Activated CD4-positive, alpha-beta T cell treated with anti-CD3 and anti-CD28 coated beads, Interleukin-2, amount 50 U/mL, for 16 hours (primary cell): ENCODE measurements at regions not wholly inside any gene's neighbourhood (a gene's known extent, or its start where the extent isn't known, plus 50 kb on each side); places are given as distances from the start of the nearest gene placed in this dataset.

ENCODE experiments used
- DNase-seq: peaks from one replicate; pipeline ENCODE4 v3.0.0-alpha.2; 2020

DNA sequence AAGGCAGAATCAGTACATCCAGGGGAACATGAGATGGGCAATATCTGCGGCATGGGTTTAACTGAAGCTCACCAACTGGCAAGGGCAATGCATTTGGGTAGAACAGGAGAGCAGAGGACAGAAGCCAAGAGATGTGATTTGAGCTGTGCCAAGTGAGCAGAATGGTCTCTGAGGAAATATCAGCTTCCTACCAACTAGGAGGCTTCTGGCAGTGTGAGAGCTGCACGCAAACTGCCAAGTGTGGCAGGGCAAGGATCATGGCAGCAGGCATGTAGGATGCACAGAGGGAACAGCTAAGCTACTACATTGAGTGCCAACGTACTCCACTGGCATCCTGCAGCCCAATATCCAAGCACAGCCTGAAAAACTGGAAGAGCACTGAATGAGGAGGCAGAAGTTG, 1036.5 kb downstream of the TUSC7 start:
- DNase-seq = no peak

DNA sequence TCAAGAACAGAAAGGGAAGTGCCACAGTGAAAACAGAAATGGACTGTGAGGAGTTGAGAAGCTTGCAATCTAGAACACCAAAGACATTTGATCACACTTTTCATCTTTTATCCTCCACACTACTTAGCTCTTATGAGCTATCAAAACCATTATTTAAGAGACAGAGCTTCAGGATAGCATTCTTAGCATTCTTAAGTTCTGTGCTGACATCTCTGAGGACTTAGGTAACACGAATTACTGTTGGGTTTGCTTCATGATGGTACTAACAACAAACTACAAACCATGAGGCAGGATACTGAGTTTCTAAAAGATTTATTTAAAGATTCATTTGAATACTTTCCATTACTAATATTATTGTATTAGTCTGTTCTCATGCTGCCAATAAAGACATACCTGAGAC, 1038.6 kb downstream of the TUSC7 start:
- DNase-seq = no peak

DNA sequence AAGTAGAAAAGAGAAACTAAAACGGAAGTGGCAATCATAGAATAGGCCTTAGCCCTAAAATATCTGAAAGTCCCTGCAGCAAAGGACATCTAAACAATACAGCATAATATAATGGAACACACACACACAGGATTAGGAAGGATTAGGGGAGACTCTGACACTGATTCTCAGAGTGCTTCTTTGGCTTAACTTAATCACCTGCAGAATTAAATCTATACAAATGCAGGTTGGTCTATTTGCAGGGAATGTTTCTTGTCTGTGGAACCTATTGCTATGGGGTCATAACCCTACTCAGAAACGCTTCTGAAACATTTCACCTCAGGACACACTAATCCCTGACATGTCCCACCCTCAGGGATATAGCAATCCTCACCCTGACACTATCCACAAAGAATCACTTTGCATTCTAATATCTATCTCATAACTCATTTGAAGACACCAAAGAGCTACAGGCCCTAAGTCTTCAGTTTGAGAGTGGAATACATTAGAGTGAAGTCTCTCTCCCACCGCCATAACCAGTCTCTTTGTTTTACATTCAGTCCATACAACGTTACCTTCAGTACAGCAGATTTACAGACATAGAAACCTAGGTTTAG, 1041.2 kb downstream of the TUSC7 start:
- DNase-seq = no peak

DNA sequence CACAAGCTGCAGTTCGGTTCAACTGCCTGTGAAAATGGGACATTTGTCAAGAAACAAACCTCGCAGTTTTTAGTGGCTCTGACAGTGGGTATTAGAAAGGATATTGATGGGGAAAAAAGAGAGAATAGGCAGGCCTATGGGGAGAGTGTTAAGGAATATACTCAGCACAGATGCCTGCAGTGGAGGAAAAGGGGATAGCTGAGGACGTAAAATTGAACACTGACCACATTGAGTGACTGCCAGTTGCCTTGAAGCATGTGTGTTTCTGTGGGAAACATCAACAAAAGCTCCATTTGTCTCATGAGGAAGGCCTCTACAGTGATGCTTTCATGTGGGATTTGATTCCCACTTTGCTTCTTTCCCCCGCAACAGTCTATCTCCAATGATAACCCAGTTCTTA, 1042.1 kb downstream of the TUSC7 start:
- no peak for DNase-seq

DNA sequence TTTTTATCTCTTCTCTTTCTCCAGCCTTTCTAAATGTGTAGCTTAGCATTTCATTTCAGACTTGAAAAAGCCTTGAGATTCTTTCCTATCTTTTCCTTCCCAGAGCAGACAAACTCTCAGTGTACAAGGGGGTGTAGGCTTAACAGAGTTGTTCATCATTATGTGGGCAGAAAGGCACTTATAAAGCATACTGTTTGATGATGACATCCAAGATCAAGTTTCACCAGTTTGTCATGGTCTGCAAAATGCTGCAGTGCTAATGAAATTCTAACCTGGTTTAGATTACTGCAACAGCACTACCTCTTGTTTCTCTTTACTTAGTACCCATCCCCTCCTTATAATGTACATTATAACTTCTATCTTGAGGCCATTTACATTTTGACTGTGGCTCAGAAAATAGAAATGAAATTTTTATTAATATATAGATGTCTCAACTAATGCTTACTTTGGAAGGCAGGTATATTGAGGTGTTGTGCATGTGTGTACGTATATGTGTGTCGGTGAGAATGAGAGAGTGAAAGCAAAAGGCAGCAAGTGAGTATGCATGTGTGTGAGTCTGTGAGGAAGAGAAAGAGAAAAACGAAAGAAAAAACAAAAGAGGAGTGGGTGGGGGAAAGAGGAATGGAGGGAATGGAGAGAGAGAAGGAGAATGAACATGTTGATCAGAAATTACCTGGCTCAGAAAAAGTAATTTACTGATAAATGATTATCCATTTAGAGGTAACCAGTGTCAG, 1043.6 kb downstream of the TUSC7 start:
- no peak for DNase-seq

DNA sequence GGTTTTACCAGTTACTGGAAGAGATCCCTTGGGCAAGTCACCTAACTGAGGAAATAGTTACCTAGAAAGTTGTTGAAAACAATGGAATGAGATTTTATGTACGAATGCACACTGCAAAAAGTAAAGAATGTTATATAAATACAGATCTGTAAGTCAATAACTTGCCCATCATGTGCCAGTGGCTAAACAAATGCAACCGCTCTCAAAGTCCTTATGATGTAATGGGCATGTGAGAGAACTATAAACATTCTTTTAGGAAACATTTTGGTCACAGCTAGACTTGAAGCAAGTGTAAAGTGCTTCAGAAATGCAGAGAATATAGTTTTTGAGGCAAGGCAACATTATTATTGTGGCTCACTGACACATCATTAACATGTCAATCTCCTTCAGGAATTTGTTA, 1044.5 kb downstream of the TUSC7 start:
- DNase-seq = no peak

DNA sequence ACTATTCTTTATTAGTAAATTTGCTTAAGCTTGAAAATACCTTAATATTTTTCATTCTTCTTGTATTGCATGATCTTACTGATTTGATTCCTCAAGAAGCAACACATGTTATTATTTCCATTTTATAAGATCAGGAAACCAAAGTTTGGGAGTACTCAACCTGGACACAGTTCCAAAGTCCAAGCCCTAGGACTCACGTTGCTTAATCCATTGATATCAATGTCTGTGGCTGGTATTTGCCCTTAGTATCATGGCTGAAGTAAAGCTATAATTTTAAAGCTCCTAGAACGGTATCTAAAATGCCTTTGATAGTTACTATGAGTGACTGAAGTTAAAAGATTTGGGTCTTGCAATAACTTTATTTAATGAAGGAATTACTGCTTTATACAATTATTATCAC, 1045.3 kb downstream of the TUSC7 start:
- DNase-seq = no peak

DNA sequence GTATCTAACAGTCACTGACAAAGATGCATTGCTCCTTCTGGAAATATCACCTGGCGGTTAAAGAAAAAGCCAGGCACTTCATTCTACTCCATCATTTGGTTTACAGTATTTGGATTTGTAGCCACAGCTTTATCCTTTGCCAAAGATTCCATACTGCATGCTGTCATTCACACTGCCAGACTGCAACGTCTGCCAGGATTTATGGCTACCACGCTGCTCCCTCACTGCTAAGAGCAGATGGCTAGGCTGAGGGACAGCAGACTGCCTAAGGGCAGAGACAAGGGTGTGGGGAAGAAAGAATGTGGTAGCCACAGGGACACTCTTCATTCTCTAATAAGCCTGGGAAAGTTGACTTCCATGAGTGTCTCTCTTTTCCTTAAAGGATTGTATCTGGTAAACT, 1047.0 kb downstream of the TUSC7 start:
- DNase-seq = no peak

DNA sequence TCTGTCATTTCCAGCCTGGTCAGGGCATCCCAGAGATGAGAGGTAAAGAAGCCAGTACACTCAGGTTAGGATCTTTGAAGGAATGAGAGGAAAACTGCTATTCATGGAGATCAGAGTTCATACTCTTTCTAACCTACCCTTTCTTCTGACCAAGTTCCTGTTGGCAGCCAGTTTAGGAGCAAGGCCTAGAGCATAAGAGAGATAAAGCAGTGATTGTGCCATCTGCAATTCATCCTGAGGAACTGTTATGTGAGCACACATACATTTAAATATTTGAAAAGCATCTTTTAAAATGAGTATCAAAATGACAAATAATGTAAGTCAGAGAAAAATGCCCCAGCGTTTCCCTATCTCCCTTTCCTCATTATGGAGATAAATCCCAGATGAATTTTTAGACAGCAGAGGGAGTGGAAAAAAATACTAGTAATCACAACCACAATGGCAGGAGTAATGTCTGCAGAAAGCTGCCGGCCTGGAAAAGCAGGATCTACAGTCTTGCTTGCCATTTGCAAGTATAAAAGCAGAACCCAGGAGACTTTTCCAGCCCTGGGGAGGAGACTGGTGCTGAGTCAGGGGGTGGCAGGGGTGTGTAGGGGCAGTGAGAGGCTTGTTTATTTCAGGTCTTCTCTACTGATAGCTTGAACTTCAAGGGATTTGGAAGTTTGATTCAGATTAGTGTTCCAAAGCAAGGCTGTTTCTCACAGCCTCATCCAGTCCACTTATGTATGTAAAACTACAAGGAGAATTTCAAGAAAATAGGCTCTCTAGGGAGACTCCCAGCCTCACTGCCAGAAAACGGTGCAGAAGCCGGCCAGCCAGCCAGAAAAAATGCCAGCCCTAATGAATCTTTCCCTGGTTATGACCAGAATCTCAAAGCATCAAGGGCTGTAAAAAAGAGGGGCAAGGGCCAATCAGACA, 1052.4 kb downstream of the TUSC7 start:
- no peak for DNase-seq

DNA sequence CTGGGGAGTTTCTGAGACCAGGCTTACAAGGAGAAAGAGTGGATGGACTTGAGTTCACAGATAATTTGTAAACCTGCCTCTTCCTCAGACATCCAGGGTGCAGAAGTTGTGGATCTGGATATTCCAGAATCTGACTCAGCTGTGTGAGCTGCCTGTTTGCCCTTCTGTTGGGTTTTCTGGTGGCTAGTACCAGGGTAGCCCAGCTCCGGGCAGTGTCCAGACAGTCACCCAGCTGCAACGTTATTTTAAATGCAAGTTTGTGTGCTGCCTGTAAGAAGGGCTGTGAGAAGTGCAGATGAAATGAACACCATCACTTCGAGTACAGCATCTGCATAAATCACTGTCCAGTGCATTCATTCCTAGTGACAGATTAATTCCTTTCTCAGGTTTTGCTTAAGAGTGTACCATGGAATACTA, 1053.0 kb downstream of the TUSC7 start:
- DNase-seq = no peak

DNA sequence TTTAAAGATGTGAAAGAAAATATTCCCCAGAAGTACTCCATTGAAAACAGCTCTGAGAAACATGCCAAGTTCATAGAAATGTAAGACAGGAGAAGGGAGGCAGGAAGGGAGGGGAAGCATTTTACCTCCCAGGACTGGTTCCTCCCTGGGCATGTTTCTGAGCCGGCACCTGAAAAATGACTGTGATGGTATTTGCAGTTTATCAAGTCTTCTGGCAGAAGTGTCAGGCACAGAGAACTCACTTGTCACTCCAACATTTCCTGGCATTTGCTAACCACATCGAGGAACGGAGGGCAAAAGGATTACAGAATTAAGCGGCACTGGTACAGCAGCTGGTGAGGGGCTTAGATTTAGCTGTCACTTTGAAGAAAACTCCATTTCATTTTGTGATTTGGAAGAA, 1054.0 kb downstream of the TUSC7 start:
- no peak for DNase-seq

DNA sequence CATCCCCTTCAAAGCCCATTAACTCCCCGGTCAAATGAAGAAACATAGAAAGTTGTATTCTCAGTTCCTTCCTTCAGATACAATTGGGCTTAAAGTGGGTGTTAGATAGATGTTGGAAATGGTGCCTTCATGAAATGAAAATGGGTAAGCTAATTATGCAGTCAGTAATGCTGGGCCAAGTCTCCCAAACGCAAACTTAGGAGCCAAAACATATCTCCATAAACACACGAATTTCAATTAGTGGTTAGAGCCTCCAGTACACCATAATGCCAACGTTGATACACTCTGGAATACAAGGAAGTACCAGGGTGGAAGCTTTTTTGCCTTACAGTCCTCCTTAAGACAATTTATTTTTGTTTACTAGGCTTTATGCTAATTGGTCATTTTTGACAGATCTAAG, 1059.0 kb downstream of the TUSC7 start:
- no peak for DNase-seq

DNA sequence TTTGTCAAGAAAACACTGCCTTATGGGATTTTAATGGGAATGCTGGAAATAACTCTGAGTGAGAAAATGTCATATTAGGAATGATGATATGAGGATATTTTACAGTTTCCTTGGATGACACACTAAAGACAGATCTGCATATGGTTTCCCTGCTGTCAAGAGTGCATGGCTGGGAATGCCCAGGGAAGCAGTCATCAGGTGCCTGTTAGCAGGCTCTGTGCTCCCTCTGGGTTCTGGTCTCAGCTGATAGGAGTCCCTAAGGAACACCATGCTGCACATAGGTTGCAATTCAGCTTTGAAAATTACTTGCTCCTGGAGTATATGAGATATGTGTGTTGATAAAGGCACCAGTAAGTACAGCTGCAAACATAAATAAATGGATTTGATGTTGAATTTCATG, 1064.6 kb downstream of the TUSC7 start:
- DNase-seq = no peak

DNA sequence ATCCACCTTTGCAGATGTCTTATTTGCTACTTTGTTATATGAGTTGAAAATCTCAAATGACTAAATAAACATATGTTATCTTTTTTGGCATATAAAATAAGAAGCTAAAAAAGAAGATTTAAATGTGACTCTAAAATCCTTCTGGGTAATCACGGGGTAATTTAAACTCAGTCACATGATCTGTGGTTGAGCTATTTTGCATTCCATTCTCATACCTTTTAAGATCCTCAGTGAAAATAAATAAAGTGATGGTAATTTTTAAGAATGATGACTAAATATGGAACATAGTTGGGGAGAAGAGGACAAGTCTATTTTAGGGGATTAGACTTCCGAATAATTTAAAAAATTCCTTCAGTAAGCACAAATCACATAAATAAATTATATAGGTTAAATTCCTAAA, 1076.8 kb downstream of the TUSC7 start:
- no peak for DNase-seq

DNA sequence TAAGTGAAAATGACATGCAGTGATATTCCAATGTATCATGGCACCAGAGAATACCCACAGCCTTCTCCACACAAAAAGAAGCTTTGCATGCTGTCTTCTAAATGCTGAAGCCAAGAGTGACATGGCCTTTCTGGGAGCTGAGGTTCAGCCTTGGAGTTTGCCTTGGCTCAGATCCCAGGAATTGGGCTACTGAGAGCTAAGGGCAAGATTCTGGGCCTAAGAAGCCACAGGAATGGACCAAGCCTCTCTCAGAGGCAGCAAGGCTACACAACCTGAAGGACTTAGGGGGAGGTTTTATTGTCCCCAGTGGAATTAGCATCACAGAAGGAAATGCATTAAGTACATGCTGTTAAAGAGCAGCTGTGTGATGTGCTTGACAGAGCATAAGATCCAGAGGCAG, 1078.5 kb downstream of the TUSC7 start:
- no peak for DNase-seq

DNA sequence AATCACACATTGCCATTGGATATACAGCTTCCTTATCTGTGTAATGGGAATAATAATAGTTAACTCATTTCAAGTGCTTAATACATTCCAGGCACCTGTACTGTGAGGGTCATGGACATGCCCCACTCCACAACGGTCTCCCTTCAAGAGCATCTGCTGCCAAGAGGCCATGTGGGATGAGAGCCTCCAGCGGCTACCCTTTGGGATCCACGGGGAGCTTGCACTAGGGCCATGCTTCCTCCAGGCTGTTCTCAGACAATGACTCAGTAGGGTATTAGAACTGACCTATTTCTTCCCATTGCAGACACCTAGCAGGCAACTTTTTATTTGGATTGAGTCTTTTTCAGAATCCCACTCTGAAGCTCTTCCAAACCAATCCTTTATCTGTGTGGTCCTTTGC, 1078.9 kb downstream of the TUSC7 start:
- no peak for DNase-seq

DNA sequence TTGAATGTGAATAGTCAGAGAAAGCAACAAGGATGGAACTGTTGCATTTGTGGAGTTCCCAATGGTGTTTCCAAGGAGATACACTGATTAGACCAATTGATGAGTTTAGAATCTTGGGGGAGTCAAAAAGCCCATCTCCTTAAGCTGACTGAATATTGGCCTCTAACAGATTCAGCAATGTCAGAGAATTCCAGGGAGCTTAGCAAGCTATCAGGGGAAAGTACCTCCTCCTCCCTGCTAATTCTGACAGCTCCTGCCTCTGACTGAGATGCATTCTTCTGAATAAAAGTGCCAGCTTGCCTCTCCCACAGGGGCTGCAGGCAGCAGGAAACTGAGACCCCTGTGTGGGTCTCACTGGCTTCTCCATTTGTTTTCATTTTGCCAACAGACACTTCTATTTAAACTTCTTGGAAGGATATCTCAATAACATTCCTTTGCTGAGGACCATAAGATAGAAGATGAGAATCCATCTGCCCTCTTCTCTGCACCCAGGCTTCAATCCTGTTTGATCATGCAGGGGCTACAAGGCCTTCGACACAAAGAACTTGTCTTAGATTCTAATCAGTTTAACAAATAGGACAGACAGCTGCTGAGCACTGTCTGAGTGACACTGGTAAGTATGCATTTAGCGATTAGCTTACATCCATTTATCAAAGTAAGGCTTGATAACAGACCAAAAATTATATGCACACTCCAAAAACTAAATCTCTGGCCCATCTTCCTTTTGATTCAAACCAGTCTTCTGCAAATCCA, 1080.8 kb downstream of the TUSC7 start:
- DNase-seq = no peak

DNA sequence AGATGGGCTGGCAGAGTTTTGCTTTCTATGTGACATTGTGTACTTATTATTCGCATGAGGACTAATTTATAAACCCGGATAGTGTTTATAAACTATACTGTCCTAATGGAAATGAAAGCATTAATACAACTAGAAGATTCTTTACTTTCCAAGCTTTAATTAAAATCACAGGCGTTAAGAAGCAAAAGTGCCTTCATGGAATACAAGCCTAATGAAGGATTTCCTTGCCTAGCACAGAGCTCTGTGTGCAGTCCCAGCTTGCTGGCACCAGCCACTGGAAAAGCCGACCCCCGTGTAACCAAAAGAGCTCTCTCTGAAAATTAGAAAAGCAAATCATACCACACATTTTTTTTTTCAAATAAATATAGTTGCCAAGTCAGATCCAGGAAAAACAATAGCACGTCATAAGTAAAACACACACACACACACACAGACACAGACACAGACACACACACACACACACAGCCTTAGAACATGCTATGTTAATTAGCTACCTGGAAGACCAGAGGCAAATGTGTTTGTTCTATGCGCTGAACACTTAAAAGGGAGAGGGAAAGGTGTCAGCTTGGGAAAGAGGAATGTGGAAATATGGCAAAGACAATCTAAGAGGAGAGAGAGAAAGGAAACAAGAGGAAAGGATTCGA, 1084.2 kb downstream of the TUSC7 start:
- DNase-seq = no peak

DNA sequence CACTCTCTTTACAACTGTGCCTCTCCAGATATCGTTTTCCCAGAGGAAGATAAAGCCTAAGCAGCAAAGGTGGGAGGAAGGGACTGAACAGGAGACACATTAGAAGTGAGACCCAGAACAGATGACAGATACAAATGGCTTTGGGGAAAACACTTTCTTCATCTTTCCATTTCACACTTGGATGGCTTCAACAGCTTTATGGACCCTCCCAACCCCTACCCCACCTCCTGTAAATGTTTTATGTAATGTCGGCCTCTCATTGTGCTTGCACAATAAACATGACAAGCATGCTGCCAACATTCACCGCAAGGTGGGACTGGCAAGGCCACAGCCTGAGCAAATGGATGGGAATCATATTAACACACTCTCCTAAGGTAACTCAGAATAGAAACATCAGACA, 1088.6 kb downstream of the TUSC7 start:
- no peak for DNase-seq

DNA sequence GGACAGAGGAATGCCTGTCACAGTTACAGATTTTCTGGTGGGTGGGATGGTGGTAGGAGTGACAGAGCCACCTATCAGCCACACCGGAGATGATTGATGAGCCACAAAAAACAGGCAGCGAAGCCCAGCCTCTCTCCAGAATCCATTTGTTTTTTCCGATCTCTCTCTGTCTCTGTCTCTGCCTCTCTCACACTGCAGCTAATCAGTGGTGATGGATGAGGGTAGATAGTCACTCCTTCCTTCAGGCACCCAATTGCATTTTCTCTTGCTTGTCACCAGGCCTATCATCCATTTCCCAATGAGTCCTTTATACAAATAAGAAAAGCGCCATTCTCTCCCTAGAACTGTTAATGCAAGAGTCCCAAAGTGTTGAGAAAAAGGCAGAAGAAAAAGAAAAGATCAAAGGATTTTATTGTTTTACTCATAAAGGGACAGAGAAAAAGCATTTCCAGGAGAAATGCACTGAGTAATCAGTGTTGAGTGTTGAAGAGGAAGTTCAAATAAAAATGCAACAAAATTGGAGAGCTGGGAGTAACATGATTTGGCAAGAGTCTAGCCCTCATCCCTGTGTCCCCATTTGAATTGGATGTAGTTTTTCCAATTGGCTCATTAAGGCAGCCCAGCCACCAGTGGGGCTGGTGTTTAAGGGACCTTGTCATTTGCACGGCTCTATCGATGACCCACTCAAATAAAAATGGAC, 1089.3 kb downstream of the TUSC7 start:
- DNase-seq = no peak

DNA sequence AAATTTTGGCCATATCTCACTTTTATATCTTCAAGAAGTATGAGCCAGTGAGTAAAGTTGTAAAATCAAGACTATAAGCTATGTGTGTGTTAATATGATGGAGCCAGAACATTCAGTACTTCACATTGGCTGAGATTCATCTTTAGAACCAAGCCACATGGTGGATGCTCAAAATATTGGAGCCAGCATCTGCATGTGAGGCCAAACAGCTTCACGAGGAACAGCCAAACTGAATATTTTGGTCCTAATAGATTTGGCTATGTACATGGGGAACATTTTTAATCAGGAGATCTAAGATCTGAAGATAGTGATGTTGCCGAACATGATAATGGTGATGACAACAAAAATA, 1089.8 kb downstream of the TUSC7 start:
- no peak for DNase-seq

DNA sequence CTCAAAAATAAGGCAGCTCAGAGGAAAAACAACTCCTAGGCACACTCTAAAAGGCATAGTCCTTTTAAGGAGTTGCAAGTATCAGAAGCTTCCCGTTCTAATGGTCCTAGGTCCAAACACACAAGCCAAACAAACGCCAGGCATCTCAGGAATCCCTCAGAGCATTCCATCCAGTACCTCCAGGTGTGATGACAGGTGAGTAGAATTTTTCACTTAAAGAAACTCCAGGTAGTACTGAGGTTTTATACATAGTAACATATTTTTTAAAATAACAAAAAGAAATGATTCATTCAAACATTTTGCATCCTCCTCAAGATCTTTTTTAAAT, 1092.3 kb downstream of the TUSC7 start:
- DNase-seq = no peak
